Left hindlimb (tissue), 1 donor: ENCODE measurements at regions not wholly inside any gene's neighbourhood (a gene's known extent, or its start where the extent isn't known, plus 50 kb on each side); places are given as distances from the start of the nearest gene placed in this dataset.

Experiments used
- DNase-seq: peaks from one replicate; pipeline ENCODE4 v3.0.0-alpha.2; 2018

DNA sequence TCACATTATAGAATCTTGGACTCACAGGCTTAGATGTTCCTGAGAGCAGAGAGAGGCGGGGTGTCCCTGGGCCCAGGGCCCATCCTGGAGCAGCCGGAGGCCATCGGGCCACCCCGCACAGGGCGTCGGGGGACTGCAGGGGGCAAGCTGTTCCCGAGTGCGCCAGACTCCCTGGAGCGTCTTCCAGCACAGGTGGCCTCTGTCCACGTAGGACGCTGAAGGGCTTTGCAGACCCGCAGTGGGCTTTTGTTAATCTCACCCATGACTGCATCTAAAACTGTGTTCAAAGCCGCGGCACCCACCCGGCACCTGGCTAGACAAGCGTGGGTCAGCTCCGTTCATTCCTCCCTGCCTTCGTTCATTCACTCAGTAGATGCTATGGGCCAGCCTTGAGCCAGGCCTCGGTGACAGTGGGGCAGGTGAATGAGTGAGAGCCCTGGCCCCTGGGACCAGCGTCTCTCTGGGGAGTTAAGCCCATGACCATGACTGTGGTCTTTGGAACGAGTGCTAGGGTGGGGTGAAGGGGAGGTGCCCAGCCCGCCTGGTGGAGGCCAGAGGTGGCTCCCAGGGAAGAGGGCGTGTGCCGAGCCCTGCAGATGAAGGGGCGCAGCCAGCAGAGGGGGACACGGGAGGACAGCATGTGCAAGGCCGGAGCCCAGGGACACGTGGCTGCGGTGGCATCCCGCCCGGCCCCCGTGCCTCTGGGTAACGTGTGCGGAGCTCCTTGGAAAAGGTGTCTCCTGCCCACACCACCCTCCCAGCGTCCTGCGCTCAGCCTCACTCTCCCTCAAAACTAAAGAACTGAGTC is 98.3 kb downstream of the HMX1 start:
- peak; percentile 20 for DNase-seq

DNA sequence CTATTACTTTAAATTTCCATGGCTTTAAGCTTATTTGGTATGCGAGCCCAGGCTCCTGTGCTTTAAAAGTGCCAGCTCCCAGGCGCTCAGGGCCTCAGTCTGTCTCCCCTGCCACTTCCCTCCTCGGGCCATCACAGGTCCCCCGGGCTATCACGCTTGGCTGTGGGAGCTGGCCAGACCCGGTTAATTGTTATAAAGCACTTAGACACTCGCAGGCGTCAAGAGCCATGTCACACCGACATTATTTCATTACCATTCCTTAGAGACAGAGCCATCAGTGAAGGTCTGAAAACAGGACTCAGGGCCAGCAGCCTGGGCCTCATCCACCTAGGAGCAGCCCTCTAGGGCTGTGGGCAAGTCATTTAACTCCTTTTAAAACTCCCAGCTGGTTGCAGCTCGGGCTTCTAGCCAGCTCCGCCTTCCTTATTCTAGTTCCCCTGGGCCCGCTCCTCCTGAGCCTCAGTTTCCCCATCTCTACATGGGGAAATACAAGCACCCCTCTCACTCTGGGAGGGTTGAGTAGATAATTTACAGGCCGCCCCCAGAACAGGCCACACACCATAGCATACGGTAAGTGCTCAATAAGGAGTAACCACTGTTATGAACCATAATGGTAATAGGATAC is 99.0 kb downstream of the HMX1 start:
- peak; percentile 4 for DNase-seq

DNA sequence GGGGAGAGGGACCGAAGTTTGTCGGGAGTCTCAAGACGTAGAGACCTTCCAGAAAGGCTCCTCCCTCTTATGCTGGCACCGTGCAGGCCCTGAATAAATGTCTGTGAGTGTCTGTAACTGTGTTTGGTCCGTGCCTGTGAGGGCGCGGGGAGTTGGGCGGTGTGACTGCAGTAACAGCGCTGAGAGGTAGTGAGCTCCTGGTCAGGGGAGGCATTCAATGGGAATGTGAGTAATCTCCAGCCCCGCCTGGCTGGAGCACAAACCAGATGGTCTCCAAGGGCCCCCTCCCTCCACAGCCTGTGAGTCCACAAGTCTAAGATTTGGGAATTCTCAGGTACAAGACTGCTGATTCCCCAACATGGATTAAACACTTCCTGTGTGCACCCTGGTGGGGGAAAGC is 100.0 kb downstream of the HMX1 start:
- peak; percentile 19 for DNase-seq

DNA sequence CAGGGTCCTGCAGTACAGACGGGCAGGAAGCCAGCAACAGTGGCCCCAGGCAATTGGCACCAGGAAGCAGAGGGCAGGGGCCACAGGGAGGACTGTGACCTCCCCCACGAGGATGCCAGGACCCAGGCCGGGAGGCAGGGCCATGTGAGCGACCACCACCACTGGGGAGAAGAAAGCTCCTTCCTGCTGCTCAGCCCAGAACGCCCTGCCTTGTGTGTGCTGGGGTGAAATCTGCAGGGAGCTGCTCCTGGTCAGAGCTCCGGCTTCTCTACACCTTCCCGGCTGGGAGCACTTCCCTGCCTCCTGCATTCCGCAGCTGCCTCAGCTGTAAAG is 100.4 kb downstream of the HMX1 start:
- DNase-seq: peak; percentile 15

DNA sequence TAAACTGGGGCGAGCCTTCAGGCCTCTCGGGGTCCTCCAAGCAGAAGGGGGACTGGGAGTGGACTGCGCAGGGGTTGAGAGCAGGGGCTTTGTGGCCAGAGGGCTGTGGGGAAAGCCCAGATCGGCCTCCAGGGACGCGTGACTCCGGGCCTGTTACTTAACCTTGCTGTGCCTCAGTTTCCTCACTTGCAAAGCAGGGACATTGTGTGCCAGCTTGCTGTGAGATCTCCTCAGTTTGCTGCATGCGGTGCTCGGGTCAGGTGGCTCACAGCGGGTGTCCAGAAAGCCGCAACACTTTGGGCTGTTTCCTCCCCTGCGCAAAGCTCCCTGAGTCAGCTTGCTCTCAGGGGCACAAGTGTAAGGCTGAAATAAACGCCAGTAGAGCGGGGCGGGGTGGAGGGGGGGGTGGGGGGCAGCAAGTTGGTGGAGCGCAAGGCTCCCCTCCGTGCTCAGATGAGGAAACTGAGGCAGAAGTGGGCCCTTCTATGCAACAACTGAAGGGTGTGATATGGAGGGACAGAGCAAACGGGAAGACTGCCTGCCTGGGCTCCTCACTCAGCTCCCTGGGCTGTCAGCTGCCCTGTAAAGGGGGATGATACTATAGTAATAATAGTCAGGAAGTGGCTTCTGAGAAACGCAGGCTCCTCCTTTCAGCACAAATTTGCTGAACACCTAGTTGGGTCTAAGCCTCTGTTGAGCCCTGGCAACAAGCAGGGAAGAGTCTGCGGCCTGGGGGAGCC is 101.0 kb downstream of the HMX1 start:
- DNase-seq: peak; percentile 16

DNA sequence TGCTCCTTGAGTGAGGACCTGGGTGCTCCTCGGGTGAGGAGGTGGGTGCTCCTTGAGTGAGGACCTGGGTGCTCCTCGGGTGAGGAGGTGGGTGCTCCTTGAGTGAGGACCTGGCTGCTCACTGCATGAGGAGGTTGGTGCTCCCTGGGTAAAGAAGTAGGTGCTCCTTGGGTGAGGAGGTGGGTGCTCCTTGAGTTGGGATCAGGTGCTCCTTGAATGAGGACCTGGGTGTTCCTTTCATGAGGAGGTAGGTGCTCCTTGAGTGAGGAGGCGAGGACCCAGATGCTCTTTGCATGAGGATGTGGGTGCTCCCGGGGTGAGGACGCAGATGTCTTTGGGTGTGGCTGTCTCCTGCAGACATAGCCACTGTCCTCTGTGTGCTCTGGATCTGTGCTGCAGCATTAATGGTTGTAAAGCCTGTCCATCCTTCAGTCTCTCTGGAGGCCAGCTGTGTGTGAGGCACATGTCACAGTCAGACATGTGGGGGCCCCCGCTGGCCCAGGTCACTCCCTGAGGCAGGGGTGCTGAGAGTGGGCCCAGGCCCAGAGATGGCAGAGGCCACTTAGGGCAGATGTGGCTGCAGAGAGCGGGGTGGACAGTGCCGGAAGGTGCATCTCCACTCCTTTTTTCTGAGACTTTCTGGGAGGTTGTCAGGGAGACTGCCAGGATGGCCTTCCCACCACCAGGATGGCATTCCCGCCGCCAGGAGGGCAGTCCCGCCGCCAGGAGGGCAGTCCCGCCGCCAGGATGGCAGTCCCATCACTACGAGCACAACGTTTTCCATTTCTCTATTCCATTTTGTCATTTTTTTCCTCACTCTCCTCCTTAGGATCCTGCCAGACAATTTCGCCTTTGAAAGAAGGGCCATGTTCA is 101.8 kb downstream of the HMX1 start:
- DNase-seq: peak; percentile 13

DNA sequence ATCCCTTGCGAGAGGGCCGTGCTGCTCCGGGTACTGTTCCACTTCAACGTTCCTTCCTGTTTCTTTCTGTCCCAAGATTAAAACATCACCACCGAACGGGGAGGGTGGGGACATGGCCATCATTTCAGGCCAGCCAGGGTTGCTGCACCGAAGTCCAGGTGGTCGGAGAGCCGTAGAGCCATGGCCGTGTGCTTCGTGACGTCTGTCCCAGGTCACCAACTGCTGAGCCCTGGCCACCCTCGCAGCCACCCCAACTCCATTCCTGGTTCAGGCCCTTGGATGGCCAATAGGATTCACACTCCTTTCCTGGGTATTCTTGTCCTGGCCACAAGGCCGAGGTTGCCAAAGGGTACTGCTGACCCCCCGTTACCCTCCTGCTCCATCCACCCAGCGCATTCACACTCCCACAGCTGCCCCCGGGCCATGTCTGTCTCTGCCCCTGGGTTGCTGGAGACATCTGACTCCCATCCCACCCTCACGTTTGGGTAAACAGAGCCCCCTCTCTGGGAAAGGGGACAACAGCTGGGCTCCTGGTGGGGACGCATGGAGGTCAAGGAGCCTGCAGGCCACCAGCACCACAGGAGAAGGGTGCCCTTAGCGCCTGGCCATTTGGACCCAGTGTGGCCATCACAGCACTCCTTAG is 103.2 kb downstream of the HMX1 start:
- peak; percentile 13 for DNase-seq

DNA sequence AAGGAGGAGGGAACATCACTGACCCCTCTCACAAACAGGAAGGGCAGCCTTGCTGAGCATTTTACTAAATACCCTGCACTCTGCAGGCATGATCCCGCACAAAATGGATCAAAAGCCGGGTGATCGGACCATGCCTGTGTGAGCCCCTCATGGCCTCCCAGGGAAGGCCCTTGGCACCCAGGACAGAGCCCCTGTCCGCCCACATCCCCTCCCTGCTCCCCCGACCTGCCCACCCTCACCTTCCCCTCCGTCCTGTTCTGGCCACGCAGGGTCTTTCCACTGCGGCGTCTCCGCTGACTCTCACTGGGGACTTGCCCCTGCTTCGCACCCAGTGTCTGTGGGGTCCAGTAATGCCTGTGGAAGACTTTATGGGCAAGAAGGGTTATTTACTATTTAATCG is 105.0 kb downstream of the HMX1 start:
- peak; percentile 7 for DNase-seq

DNA sequence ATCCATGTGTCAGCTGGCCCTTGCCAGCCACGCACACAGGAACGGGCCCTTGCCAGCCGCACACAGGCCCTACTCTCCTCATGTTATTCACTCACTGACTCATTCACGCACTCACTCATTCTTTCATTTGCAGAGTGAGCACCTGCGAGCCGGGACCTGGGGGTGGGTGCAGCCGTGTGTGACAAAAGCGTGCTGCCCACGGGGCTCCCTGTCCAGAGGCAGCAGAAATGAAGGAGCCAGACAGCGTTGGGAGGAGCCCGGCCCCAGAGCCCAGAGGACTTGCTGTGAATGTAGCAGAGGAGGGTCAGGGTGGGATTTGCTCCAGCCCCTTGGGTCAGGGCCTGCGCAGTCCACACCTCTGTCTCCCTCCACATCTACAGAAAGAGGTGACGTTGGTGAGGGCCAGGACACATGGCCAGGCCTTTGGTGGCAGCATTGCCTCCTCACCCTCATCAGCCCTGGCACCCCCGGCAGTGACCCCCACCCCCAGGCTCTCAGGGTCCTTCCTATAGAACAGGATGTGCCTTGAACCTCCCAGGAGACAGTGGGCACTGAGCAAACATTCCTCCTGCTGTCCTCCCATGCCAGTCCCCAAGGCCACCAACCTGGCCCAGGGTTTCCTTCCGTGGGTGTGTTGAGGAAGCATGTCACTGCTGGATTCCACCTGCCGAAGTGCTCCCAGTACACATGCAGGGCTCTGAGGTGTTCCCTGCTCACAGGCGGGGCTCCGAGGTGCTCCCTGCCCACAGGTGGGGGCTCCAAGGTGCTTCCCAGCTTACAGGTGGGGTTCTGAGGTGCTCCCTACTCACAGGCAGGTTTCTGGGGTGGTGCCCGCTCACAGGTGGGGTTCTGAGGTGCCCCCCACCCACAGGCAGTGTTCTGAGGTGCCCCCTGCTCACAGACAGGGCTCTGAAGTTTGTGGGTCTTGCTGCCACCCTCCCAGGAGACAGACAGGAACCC is 105.7 kb downstream of the HMX1 start:
- DNase-seq: peak; percentile 22

DNA sequence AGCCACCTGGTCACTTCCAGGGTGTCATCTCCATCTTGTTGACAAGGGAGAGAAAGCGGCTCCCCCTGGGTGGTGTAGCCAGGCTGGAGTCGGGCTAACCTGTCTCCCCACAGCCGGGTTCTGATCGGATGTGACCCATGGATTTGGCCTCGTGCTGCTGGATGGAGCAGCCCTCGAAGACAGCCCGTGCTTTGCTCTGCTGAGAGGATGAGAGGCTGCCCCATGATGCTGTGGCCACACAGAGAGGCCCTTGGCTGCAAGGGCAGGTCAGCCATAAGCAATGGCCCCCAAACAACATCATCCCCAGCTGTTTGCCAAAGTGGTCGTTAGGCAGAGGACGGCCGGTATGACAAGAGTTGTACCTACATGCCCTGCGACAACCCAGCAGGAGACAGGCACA is 106.6 kb downstream of the HMX1 start:
- DNase-seq: peak; percentile 3

DNA sequence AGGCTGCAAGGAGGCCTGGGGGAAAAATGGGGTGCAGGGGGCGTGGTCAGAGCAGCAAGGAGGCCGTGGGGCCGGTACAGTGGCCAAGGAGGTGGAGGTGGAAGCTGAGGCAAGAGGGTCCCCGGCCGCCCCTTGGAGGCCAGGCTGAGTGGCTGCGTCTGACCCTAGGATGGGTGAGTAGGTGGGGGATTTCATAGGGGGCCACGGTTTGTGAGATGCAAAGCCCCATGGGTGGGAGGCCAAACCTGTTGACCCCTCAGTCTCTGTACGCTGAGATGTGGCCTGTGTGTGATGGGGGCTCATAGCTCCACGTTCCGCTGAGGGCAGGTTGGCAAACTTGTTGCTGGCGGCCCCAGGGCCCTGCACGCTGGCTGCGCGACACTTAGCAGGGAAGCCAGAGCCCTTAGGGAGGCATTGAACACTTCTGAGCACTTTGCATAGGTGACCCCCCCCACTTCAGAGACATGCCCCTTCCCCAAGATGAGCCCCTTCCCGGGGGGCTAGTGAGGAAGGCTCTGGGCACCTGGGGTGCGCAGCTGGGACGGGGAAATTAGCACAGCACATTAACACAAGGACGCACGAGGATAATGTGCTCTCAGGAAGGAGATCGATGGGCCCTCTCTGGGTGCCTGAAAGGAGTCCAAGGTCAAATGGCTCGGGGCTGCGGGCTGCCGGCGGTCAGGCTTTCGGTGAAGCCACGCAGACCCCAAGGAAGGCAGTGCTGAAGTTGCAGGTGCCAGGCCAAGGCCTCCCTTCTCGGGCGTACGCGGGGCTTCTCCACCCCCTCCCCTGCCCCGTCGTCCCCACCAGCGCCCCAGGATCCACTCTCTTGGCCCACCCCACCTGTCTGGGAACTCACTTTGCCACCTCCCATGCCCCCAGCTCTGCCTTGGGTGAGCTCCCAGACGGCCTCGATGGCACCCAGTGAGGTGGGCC is 107.4 kb downstream of the HMX1 start:
- DNase-seq: peak; percentile 10

DNA sequence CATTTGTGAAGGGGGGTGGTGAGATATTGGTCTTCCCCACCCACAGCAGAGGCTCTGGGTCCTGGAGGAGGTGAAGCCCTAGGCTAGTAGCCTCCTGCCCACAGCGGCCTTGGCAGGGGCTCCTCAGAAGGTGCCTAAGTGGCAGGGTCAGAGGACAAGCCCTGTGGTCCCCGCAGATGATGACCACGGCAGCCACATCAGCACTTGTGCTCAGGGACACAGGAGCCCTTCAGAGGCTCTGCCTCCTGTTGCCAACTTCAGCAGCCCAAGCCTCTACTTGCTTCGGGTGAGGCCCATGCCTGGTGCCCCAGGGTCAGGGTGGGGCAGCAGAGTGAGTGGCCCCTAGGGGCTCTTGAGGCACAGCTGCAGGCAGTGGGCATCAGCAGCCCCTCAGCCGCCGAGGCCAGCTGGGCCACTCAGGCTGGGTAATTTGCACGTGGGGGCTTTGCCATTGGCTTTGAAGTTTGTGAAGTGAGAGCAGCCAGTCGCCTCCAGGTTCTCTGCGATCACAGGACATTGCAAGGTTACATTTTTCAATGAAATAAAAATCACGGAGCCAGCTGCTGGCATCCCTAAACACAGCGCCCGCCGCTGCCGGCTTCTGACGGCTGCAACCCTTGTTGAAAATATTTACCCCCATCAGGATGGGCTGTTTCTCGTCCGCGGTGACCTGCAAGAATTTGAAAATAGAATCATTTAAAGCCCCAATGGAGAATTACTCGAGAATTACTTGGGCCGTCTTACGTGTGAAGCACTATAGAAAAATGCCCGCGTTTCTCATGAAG is 108.5 kb downstream of the HMX1 start:
- DNase-seq: peak; percentile 10

DNA sequence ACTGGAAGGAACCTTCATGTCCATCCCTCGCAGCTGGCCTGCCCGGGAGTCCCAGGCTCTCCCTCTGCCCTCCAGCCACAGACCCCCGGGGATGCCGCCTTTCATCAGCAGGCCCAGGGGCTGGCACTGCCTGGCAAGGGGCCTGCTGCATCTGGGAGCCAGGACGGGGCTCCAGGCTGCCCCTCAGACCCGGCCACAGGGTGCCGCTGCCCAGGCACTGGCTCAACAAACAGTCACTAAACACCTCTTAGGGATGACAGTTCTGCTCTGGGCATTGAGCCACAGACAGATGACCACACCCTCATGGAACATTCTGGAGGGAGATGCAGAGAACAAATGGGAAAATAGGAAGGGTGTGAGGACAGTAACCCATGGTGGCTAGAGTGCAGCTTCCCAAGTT is 109.3 kb downstream of the HMX1 start:
- DNase-seq: peak; percentile 12

DNA sequence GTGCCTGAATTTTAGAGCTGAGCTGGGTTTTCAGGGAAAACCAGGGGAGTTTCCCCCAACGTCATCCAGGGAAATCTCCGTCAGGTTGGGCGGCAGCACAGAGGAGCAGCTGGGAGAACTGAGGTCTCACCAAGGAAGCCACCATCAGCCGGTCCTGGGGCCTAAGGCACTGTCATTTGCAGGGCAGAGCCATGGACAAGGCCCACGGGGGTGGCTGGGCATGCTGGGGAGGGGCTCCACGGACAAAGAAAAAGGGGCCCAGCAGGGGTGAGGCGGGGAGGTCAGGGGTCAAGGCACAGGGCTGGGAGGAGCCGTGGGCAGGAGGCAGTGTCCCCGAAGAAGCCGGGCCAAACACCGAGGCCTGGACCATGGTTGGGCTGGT is 109.8 kb downstream of the HMX1 start:
- DNase-seq: peak; percentile 28

DNA sequence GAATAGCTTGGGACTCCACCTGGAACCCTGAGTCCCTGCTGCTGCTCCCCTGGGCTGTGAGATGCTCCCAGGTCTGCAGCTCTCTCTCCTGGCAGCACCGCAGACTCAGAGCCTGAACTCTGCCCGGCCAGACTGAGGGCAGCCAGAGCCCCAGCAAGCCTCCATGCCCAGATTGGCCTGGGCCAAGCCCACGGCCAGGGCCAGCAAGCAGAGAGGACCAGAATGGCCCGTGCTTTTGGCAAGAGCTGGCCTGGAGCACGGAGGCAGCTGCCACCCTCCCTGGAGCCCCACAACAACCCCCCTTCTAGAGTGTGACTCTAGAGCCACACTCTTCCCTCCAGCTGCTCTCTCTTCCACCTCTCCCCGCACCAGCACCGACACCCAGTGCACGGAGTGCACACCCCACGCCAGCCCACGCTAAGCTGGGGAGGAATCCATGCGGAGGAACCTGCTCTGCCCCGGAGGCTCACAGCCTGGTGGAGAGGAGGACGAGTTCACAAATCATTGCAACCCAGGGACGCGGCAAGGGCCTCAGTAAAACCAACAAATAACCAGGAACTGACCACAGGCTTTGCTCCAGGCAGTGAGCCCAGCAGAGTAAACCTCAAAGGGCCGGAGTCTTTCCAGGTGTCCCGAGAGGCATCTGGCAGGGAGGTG is 110.3 kb downstream of the HMX1 start:
- DNase-seq: peak; percentile 20

DNA sequence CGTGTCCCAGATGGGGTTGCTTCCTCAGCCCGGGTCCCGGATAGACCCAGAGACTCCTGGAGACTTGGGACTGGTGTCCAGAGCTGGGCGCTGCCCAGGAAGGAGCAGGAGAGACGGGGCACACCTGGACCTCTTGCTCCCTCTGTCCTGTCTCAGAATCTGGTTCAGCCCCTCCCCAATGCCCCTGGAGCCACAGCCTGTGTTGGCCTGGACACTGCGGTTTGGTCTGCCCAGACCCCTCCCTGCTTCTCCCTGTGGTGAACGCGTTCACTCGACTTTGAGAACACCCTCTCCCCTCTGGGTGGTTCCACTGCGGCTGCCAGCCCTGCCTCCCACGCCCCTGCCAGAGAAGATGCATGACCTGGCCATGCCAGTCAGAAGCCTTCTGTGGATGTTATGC is 111.1 kb downstream of the HMX1 start:
- peak; percentile 18 for DNase-seq

DNA sequence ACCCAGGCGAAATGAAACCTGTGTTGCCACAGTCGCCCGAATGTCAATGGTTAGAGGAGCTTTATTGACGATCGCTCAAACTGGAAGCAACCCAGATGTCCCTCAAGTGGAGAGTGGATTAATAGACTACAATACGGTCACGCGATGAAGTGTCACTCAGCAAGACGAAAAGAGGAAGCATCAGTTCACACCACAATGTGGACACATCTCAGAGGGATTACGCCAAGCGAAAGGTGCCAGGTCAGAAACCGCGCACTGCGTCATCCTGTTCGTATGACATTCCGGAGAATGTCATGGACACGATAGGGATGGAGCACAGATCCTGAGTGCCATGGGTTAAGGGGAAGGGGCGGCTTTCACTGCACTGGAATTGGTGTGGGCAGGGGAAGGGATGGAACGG is 111.7 kb downstream of the HMX1 start:
- DNase-seq: peak; percentile 13

DNA sequence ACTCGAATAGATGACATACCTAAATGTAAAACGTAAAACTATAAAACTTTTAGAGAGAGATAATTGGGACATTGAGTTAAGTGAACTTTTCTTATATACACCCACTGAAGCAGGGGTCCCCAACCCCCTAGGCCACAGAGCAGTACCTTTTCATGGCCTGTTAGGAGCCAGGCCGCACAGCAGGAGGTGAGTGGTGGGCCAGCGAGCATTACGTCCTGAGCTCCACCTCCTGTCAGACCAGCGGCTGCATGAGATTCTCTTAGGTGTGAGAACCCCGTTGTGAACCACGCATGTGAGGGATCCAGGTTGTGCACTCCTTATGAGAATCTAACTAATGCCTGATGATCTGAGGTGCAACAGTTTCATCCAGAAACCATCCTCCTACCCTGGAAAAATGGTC is 114.8 kb downstream of the HMX1 start:
- DNase-seq: no peak
